MM.1S (cell line): ENCODE measurements at regions not wholly inside any gene's neighbourhood (a gene's known extent, or its start where the extent isn't known, plus 50 kb on each side); places are given as distances from the start of the nearest gene placed in this dataset.

ENCODE experiments used
- DNase-seq: peaks from one replicate; pipeline ENCODE4 v3.0.0-alpha.2; 2015
- H2AFZ ChIP-seq: fragments of 300-600 bp; sonication (generic); 2 replicates; pipeline ENCODE4 v1.6.0; 2016; ENCODE audit warnings: antibody characterized with exemption, low read length
- H3F3A ChIP-seq: fragments of 300-600 bp; sonication (generic); 2 replicates; pipeline ENCODE4 v1.6.1; 2016; ENCODE audit warnings: mild to moderate bottlenecking, antibody characterized with exemption, low read length, moderate library complexity, mixed read lengths; ENCODE audit not compliant: insufficient read depth
- H3K27ac ChIP-seq: fragments of 300-600 bp; sonication (generic); 2 replicates; pipeline ENCODE4 v1.5.1; 2016; ENCODE audit warnings: mild to moderate bottlenecking, low read length
- H3K27me3 ChIP-seq: fragments of 300-600 bp; sonication (generic); replicated peaks from 2 replicates; pipeline ENCODE4 v1.6.0; 2016; ENCODE audit warnings: low read length; ENCODE audit not compliant: insufficient read depth
- H3K36me3 ChIP-seq: fragments of 300-600 bp; sonication (generic); replicated peaks from 2 replicates; pipeline ENCODE4 v1.6.1; 2016; ENCODE audit warnings: mild to moderate bottlenecking, low read length, mixed read lengths; ENCODE audit not compliant: insufficient read depth
- H3K4me1 ChIP-seq: fragments of 300-600 bp; sonication (generic); 2 replicates; pipeline ENCODE4 v1.6.1; 2016; ENCODE audit warnings: low read length, mixed read lengths
- H3K4me2 ChIP-seq: fragments of 300-600 bp; sonication (generic); 2 replicates; pipeline ENCODE4 v1.6.0; 2016; ENCODE audit warnings: low read depth, low read length
- H3K4me3 ChIP-seq: fragments of 300-600 bp; sonication (generic); 2 replicates; pipeline ENCODE4 v1.5.1; 2016; ENCODE audit warnings: low read length, mixed read lengths
- H3K79me2 ChIP-seq: fragments of 300-600 bp; sonication (generic); 2 replicates; pipeline ENCODE4 v1.6.1; 2016; ENCODE audit warnings: mixed run types, low read length, mixed read lengths
- H3K9ac ChIP-seq: fragments of 300-600 bp; sonication (generic); 2 replicates; pipeline ENCODE4 v1.6.1; 2016; ENCODE audit warnings: low read length, mixed read lengths
- H3K9me2 ChIP-seq: fragments of 300-600 bp; sonication (generic); replicated peaks from 2 replicates; pipeline ENCODE4 v1.6.1; 2016; ENCODE audit warnings: mild to moderate bottlenecking, low read length, mixed read lengths; ENCODE audit not compliant: insufficient read depth
- H3K9me3 ChIP-seq: fragments of 300-600 bp; sonication (generic); replicated peaks from 2 replicates; pipeline ENCODE4 v1.6.1; 2016; ENCODE audit warnings: mild to moderate bottlenecking, low read length, mixed read lengths; ENCODE audit not compliant: insufficient read depth
- H4K20me1 ChIP-seq: fragments of 300-600 bp; sonication (generic); 2 replicates; pipeline ENCODE4 v1.6.1; 2016; ENCODE audit warnings: mild to moderate bottlenecking, low read length, moderate library complexity, mixed read lengths; ENCODE audit not compliant: insufficient read depth
- CTCF ChIP-seq: fragments of 300-600 bp; sonication (generic); IDR thresholded peaks from 2 replicates; pipeline ENCODE4 v1.5.1; 2016; ENCODE audit warnings: antibody characterized with exemption, low read length, mixed read lengths
- EZH2 ChIP-seq: fragments of 300-600 bp; sonication (generic); optimal IDR thresholded peaks from 2 replicates; pipeline ENCODE3; 2017; ENCODE audit warnings: low read depth, mild to moderate bottlenecking, antibody characterized with exemption, low read length, mixed read lengths
- EZH2phosphoT487 ChIP-seq: fragments of 300-600 bp; sonication (generic); IDR thresholded peaks from 2 replicates; pipeline ENCODE4 v1.6.1; 2018; ENCODE audit warnings: antibody characterized with exemption, low read length

- Histone ChIP-seq H3K9me2 (no peaks in the 10 kb centered on the region), H3K79me2 (no peaks in the 10 kb centered on the region), H3F3A (no peaks in the 10 kb centered on the region), H3K9me3 (no peaks in the 10 kb centered on the region), H3K4me2 (no peak overlapping the region), H2AFZ (no peak overlapping the region), H4K20me1 (no peaks in the 10 kb centered on the region), H3K36me3 (no peaks in the 10 kb centered on the region), H3K27ac (no peak overlapping the region), H3K4me3 (no peak overlapping the region), H3K27me3 (no peaks in the 10 kb centered on the region), H3K9ac (no peak overlapping the region), H3K4me1 (no peaks in the 10 kb centered on the region)
- DNase-seq, result no peak
- TF ChIP-seq CTCF (no peak), EZH2 (no peak), EZH2phosphoT487 (no peak)
Observed at GRCh38 chr10:117921421-117921820, 125.3 kb downstream of the RAB11FIP2 start.

- Histone ChIP-seq H3K4me3 (no peak overlapping the region), H3K27me3 (no peaks in the 10 kb centered on the region), H3K9me2 (no peaks in the 10 kb centered on the region), H4K20me1 (no peaks in the 10 kb centered on the region), H3K9ac (no peak overlapping the region), H3K4me2 (no peak overlapping the region), H3K27ac (no peak overlapping the region), H3F3A (no peaks in the 10 kb centered on the region), H2AFZ (no peak overlapping the region), H3K36me3 (no peaks in the 10 kb centered on the region), H3K9me3 (no peaks in the 10 kb centered on the region), H3K4me1 (no peaks in the 10 kb centered on the region), H3K79me2 (no peaks in the 10 kb centered on the region)
- TF ChIP-seq EZH2phosphoT487, result no peak
- TF ChIP-seq CTCF, result no peak
- TF ChIP-seq EZH2, result no peak
- DNase-seq, result no peak
Observed at GRCh38 chr10:117924820-117925219, 121.9 kb downstream of the RAB11FIP2 start.

GRCh38 chr10:117925369-117925768 lies 121.4 kb downstream of the RAB11FIP2 start:
- Histone ChIP-seq H3K27ac (no peak overlapping the region), H3K9me2 (no peaks in the 10 kb centered on the region), H4K20me1 (no peaks in the 10 kb centered on the region), H3K9me3 (no peaks in the 10 kb centered on the region), H3F3A (no peaks in the 10 kb centered on the region), H3K4me3 (no peak overlapping the region), H3K4me1 (no peaks in the 10 kb centered on the region), H3K79me2 (no peaks in the 10 kb centered on the region), H3K4me2 (no peak overlapping the region), H3K27me3 (no peaks in the 10 kb centered on the region), H3K36me3 (no peaks in the 10 kb centered on the region), H2AFZ (no peak overlapping the region), H3K9ac (no peak overlapping the region)
- no peak for DNase-seq
- no peak for TF ChIP-seq EZH2
- no peak for TF ChIP-seq CTCF
- no peak for TF ChIP-seq EZH2phosphoT487
